GM19239 (cell line): ENCODE measurements at regions not wholly inside any gene's neighbourhood (a gene's known extent, or its start where the extent isn't known, plus 50 kb on each side); places are given as distances from the start of the nearest gene placed in this dataset.

Experiments used
- DNase-seq: peaks from one replicate; pipeline ENCODE4 v3.0.0; 2011; ENCODE audit warnings: low spot score; ENCODE audit not compliant: insufficient read length
- FAIRE-seq: peaks from 2 replicates; lab custom pipeline; 2011; peaks lifted over from hg19 to GRCh38; lab: Jason Lieb, UNC

DNA sequence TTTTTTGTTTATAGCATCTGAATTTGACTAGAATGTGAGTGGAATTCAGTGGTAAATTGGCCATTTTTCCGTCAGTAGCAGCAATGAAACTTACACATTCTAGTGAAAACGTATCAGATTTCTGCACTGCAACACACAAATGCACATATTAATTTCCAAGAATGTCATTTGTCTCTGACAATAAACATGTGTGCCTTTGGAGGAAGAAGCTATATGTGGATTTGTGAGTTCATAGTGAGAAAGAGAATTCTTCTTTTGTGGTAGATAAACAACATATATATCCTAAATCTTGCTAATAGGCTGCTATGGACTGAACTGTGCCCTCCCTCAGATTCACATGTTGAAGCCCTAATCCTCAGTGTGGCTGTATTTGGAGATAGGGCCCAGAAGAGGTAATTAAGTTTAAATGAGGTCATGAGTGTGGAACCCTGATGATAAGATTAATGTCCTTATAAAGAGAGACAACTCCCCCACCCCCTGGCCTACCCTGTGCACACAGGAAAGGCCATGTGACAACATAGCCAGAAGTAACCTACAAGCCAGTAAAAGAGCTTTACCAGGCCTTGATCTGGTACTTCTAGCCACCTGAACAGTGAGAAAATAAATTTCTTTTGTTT, 200.2 kb upstream of the EYA4 start:
- DNase-seq (no peak), FAIRE-seq (no peak)

- no peak for DNase-seq
- no peak for FAIRE-seq
Observed at GRCh38 chr6:133042550-133043120, 198.5 kb upstream of the EYA4 start.

DNA sequence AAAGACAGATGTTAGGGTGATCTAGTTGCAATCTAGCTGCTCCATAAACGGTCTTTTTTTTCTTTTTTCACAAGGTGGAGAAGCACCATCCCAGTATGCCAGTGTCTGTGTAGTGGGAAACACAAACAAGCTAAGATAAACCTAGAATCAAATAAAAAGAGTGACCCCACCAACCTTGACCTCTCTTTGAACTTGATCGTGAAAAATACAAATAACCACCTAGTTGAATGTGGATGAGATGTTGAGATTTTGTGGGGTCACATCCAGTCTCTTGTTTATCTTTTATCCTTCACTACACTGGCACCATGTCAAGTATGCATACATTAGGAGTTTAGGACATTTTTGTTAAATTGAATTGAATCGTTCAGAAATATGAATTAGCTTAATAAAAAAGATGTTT, 194.6 kb upstream of the EYA4 start:
- DNase-seq (no peak), FAIRE-seq (no peak)

DNA sequence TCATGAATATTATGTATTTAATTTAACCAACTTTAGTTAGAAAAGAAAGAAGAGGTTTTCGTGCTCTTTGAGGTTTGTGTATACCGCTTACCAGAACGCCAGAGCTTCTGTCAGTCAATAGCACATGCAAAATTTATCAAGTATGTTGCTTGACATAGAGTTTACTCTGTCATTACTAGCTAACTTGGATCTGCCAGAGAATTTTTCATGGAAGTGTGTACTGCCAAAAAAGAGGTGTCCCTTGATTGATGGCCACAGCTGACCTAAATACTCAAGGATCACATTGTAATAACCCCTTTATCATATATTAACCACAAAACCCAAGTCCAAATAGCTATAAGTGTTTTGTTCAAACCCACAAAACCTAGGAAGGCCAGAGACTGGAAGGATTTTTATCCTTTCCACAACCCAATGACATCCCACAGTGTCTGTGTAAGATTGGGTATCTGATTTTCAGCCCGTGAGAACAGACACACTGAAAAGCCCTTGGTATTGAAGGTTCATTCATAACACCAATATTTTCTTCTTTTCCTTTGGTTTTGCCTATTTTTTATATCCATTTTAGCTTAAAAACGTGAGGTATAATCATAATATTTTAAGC, 194.0 kb upstream of the EYA4 start:
- FAIRE-seq, result no peak
- DNase-seq, result no peak

- DNase-seq (no peak), FAIRE-seq (no peak)
Observed at GRCh38 chr6:133047706-133048105, 193.5 kb upstream of the EYA4 start.

DNA sequence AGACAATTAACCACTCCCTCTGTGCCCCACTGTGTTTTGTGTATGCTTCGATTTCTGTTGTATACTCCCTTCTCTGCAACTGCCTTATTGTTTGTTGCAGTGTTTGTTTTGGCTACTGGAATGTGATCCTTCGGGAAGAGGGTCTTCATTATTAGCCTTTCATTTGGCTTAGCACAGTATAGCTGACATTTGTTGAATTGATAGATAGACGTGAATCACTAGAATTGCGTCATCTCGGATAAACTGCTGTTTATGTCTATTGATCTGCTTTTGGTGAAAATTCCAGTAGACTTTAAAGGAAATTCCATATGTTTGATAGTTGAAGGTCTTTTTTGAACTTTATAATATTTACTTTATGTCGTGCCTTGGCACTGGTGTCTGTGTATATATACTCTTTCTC, 189.9 kb upstream of the EYA4 start:
- FAIRE-seq (no peak), DNase-seq (no peak)

DNA sequence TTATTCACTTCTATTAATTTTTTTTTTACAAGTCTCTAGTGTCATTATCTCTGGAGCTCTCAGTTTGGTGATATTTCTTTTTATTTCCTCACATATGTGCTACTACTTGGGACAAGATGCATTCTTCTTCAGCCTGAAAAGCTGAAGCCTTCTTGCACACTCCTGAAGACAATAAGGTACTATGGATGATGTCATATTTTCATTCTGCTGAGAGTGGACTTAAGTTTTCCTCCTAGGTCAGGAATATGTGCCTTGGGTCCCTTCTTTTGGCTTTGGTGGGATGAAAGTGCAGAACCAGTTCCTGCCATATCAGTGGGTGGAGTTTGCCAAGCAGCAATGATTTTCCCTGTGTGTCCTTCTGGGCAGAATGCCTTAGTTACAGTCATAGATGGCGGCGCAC, 188.7 kb upstream of the EYA4 start:
- no peak for DNase-seq
- FAIRE-seq, result no peak

DNA sequence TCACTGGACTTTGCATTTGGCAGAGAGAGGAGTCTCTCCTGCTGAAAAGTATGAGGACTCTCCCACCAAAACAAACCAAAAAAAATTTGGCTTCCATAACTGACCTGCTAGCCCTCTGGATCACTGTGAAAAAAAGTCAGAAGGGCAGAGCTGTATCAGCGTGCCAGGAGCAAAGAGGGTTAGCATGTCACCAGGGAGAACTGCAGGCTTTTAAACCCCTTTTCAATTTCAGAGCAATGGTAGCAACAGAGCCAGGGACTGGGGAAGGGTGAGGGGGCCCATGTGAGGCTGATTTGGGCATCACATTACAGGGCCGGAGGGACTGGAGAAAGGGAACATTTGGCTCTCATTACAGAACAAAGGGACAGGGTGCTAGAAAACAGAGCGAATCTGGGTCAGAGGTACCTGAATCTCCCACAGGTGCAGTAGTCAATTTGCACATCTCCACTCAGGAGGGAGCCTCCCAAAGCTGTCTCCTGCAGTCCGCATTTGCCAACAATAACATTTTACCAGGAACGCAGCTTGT, 185.7 kb upstream of the EYA4 start:
- no peak for FAIRE-seq

GRCh38 chr6:133057352-133057751, 183.8 kb upstream of the EYA4 start:
- DNase-seq (no peak), FAIRE-seq (no peak)

More for the DNA sequence above, 185.7 kb upstream of the EYA4 start:
- DNase-seq, result no peak

- DNase-seq (no peak), FAIRE-seq (no peak)
Observed at GRCh38 chr6:133062077-133062476, 179.1 kb upstream of the EYA4 start.

GRCh38 chr6:133062696-133063306, 178.4 kb upstream of the EYA4 start:
- DNase-seq (no peak), FAIRE-seq (no peak)

DNA sequence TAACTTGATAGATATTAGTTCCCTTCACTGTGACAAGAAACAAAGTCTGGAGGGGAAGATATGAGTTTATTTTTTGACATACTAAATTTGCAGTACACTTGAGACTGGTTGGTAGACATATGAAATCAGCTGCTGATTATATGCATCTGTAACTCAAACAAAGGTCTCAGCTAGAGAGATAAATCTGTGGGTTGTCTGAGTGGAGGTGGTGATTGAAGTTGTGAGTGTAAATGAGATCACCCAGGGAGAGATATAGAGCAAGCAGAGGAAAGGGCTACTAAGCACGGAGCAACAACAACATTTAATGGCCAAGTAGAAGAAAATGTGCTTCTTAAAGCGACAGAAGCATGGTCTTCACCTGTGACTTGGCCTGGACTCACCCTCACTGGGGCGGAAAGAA, 173.2 kb upstream of the EYA4 start:
- FAIRE-seq (no peak), DNase-seq (no peak)

GRCh38 chr6:133070410-133071043, 170.6 kb upstream of the EYA4 start:
- FAIRE-seq, result no peak

DNA sequence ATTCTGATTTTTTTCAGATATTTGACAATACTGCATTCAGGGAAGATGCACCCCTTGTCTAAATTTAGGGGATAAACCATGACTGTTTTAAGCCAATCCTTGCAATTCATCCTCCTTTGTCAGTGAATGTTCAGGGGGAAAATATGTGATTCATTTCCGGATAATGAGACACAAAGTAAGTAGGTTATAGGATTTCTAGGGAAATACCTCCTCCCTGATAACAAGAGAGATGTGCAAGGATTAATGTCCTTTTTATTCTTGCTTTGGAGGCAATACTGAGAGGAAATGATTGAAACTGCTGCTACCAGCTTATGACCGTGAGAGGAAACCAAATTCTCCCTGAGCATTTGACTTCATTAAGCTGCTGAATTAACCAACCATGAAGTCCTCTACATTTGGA, 161.3 kb upstream of the EYA4 start:
- FAIRE-seq, result no peak

More at GRCh38 chr6:133070410-133071043, 170.6 kb upstream of the EYA4 start:
- DNase-seq, result no peak

GRCh38 chr6:133083248-133083967, 157.7 kb upstream of the EYA4 start:
- DNase-seq (no peak), FAIRE-seq (no peak)

More for the DNA sequence above, 161.3 kb upstream of the EYA4 start:
- DNase-seq, result no peak

- FAIRE-seq, result no peak
- no peak for DNase-seq
Observed at GRCh38 chr6:133085471-133085870, 155.7 kb upstream of the EYA4 start.

DNA sequence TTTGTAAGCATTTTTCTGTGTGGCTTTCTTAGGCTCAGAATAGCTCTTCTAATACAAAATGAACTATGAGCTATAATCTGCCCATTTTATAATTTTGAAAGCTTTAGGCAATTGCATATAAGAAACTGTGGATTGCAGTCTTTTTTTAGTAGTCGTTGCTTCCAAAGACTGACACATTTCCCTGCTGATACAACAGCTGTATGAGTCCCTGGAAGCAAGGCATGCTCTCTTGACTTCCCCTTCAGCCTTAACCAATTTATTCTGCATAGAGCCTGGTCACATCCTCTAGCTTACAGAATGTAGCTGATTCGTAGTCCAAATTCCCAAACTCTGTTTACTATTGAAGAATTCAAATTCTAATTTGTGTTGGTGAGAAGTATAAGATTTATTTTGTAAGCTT, 155.3 kb upstream of the EYA4 start:
- no peak for DNase-seq
- no peak for FAIRE-seq

DNA sequence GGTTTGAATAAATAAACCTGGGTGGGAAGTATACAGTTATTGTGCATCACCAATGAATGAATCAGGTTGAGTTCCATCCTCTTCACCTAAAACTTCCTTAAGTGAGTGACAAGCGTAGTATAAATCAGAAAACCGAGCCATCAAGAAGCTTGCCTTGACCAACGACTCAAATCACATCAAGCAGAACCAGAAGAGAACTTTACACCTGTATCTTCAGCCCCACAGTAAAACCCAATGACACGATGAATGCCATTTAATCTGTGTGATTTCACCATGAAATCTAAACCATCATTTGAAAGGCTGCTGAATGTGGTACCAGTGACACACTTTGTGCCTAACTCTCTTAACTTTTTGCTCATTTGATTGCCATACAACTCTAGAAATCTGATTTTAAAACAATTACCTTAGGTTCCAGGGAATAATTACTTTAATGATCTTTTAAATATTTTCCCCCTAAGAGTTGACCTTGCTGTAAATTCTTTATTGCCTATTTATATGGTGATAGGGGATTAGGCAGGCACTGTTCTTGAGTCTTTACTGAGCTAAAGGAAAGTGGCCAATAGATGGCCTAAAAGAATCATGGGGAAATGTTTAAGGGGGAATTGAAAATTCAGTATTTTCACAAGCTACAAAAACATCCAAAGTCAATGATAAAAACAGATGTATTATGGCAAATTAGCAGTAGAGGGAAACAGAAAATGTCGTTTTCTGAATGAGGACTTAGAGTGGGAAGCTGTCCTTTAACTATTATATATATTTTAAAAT, 152.0 kb upstream of the EYA4 start:
- DNase-seq, result no peak

GRCh38 chr6:133092199-133092598, 149.0 kb upstream of the EYA4 start:
- DNase-seq (no peak), FAIRE-seq (no peak)

More for the DNA sequence above, 152.0 kb upstream of the EYA4 start:
- no peak for FAIRE-seq
